ENCODE measurements at regions not wholly inside any gene's neighbourhood (a gene's known extent, or its start where the extent isn't known, plus 50 kb on each side); places are given as distances from the start of the nearest gene placed in this dataset.
"Not testable (repeated sequence)": the region's sequence is repeated elsewhere in the genome, so short reads cannot be mapped to it uniquely, and the experiment has no call there.

GRCh38 chr5:99348597-99348996, 419.8 kb upstream of the CHD1 start:
- no peak for DNase-seq (ENCODE audit: low read depth in 4 of 4, low spot score in 1 of 4)

DNA sequence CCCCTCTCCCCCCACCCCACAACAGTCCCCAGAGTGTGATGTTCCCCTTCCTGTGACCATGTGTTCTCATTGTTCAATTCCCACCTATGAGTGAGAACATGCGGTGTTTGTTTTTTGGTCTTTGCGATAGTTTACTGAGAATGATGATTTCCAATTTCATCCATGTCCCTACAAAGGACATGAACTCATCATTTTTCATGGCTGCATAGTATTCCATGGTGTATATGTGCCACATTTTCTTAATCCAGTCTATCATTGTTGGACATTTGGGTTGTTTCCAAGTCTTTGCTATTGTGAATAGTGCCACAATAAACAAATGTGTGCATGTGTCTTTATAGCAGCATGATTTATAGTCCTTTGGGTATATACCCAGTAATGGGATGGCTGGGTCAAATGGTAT, 411.0 kb upstream of the CHD1 start:
- DNase-seq (ENCODE audit: low read depth in 4 of 4, low spot score in 1 of 4): not testable (repeated sequence)

DNA sequence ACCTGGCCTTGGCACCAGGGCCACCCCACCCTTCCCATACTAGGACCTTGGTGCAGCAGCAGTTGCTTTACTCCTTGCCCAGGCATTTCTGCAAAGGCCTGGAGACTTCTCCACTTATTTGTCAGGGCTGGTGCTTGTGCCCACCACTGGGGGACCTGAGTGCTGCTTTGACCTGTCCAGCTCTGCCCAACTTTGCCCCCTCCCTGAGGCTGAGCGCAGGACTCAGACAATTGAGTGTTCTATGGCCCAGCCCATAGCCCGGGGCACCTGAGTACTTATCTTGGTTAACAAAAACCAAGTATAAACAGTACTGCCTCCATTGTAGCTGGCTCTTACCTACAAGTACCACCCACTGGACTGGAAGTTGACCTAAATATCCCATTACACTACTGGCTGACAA, 406.1 kb upstream of the CHD1 start:
- no peak for DNase-seq (ENCODE audit: low read depth in 4 of 4, low spot score in 1 of 4)

GRCh38 chr5:99331061-99331460, 402.3 kb upstream of the CHD1 start:
- no peak for DNase-seq (ENCODE audit: low read depth in 4 of 4, low spot score in 1 of 4)

DNA sequence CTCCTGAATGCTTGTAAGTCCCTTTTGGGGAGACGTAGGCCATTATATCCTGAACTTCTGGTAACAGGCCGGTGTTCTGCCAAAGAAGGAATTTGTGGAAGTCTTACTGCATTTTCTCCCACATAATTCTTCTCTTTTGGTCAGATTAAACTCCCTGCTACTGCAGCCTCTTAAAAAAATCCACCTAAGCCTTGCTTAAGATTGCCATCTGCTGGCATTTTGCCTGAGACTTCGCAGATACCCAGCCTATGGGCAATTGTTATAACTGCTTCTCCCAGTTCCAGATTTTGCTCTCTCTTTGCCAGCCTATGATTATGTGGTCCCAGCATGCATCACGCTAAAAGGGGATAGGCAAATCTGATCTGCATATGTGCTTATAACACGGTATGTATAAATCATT, 391.6 kb upstream of the CHD1 start:
- DNase-seq (ENCODE audit: low read depth in 4 of 4, low spot score in 1 of 4): no peak

DNA sequence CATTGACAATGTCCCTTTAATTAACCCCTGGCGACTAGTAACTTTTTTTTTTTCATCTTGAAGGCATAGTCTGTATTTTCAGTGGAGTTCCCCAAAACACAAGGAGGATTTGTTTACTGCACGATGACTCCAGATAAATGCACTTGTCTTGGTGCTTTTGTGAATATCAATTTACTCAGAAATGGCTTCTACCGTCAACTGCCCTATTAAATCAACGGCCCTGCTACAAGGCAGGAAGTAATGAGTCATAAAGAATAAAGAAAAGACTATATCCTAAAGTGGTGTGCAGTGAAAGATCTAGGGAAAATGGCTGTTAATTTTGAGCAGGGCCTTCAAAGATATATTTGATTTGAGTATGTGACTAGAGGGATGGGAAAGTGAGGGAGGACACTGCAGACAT, 388.3 kb upstream of the CHD1 start:
- DNase-seq (ENCODE audit: low read depth in 4 of 4, low spot score in 1 of 4): no peak

DNA sequence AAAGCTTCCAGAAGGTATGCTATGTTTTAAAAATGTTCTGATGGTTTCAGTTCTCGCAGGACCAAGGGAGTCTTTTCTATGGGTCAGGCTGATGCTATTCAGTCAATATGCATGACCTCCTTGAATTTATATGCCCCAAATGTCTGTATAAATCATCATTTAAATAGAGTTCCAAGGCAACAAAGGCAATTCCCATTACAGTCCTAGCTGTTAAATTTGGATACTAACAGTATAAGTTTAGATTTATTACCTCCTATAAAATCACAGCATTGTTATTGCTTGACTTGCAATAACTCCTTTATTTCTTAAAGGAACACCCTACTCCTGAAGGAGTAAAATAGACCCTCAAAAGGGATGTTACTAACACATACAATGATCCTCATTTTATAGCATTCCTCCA, 387.7 kb upstream of the CHD1 start:
- DNase-seq (ENCODE audit: low read depth in 4 of 4, low spot score in 1 of 4): no peak

GRCh38 chr5:99315413-99316183, 386.8 kb upstream of the CHD1 start:
- no peak for DNase-seq (ENCODE audit: low read depth in 4 of 4, low spot score in 1 of 4)

- DNase-seq (ENCODE audit: low read depth in 4 of 4, low spot score in 1 of 4): no peak
These were observed 385.9 kb upstream of the CHD1 start for GRCh38 chr5:99314721-99315120.

GRCh38 chr5:99308131-99308530, 379.3 kb upstream of the CHD1 start:
- no peak for DNase-seq (ENCODE audit: low read depth in 4 of 4, low spot score in 1 of 4)

GRCh38 chr5:99305045-99305580, 376.3 kb upstream of the CHD1 start:
- no peak for DNase-seq (ENCODE audit: low read depth in 4 of 4, low spot score in 1 of 4)

- no peak for DNase-seq (ENCODE audit: low read depth in 4 of 4, low spot score in 1 of 4)
These were observed 356.8 kb upstream of the CHD1 start for GRCh38 chr5:99285606-99286005.

DNA sequence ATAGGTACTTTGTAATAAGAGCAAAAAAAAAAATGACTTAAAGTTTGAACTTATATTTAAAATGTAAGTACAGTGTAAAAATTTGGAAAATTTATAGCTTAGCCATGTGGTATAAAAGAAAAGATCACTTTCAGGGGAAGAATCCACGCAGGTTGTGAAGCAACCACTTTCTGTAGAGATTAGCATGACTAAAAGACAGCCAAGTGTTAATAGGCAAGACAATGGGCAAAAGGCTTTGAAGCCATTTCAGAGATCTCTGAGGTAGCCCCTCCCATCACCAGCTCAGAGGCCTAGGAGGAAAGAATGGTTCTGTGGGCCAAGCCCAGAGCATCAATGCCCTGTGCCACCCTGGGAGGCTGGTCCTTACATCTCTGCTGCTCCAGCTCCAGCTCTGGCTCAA, 346.3 kb upstream of the CHD1 start:
- no peak for DNase-seq (ENCODE audit: low read depth in 4 of 4, low spot score in 1 of 4)

- DNase-seq (ENCODE audit: low read depth in 4 of 4, low spot score in 1 of 4): no peak
These were observed 343.8 kb upstream of the CHD1 start for GRCh38 chr5:99272576-99272975.

DNA sequence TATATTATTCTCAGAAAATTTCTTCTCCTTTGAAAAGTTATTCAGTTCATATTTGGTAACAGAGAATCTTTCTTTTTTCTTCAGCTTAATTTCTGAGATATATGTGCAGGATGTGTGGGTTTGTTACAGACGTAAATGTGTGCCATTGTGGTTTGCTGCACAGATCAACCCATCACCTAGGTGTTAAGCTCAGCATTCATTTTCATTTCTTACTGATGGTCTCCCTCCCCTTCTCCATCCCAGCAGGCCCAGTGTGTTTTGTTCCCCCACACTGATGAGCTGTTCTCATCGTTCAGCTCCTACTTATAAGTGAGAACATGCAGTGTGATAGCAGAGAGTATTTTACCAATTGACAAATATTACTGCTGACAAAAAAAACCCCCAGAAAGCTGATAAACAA, 330.0 kb upstream of the CHD1 start:
- no peak for DNase-seq (ENCODE audit: low read depth in 4 of 4, low spot score in 1 of 4)

DNA sequence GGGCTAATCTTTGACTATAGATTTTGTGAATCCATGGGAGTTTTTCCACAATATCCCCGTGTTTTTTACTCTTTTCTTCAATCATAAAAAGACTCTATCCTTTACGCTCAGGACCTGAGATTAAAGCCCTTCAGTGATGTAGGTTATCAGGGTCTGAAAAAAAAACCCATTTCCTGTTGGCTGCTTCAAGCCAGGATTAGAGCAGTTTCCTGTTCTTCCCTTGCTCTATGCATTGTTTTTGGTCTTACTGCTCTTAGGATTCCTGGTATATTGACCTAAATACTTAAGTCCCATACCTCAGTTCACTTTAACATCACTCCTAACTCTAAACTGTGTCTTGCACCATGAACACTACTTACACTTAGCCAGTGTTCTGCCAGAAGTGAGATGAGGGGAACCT, 319.3 kb upstream of the CHD1 start:
- DNase-seq (ENCODE audit: low read depth in 4 of 4, low spot score in 1 of 4): no peak

DNA sequence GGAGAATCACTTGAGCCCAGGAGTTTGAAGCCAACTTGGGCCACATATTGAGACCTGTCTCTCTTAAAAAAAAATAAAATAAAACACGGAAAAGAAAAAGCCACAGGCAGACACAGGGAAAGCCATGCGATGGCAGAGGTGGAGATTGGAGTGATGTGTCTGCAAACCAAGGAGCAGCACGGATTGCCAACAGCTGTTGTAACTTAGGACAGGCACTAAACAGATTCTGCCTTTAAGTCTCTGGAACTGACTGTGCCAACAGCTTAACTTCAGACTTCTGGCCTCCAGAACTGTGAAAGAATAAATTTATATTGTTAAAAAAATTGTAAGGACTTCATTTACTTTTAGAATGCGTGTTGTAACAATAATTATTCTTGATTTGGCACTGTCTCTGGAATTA, 318.5 kb upstream of the CHD1 start:
- no peak for DNase-seq (ENCODE audit: low read depth in 4 of 4, low spot score in 1 of 4)

GRCh38 chr5:99243111-99243510, 314.3 kb upstream of the CHD1 start:
- no peak for DNase-seq (ENCODE audit: low read depth in 4 of 4, low spot score in 1 of 4)

- DNase-seq (ENCODE audit: low read depth in 4 of 4, low spot score in 1 of 4): no peak
These were observed 311.1 kb upstream of the CHD1 start for GRCh38 chr5:99239826-99240360.

- no peak for DNase-seq (ENCODE audit: low read depth in 4 of 4, low spot score in 1 of 4)
These were observed 262.5 kb upstream of the CHD1 start for GRCh38 chr5:99191206-99191745.

DNA sequence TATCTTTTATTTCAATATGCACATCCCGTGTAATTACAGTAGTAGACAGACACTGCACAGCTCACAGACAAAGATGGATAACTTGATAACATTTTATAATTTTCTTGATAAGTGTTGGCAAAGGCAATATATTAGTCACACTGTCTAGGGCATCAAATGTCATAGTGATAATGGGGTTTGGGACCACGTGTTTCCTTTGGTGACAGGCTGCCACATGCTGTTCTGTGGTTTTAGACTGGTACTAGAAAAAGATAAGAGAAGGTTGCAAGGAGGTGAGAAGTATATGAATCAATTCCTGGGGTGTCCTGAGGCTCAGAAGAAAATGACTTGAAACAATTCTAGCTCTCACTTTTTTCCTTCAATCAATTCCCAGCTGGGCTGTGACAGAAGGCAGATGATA, 258.8 kb upstream of the CHD1 start:
- DNase-seq (ENCODE audit: low read depth in 4 of 4, low spot score in 1 of 4): no peak

- DNase-seq (ENCODE audit: low read depth in 4 of 4, low spot score in 1 of 4): no peak
These were observed 250.4 kb upstream of the CHD1 start for GRCh38 chr5:99179206-99179605.

DNA sequence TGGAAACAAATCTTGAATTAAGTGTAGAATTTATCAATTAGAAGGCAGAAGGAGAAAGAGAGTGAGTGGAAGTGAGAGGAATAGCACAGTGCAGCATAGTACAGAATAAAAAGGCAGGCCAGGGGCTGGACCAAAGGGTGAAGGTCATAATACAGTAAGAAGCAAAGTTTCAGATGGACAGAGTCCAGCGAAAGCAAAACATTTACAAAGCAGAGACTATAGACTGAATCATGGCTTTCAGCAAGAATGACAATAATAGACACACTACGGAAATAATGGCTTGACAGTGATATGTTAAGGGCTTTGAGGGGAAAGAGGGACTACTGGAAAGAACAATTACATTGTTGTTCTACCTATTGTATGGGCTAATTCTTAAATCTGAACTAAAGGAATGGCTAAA, 249.0 kb upstream of the CHD1 start:
- no peak for DNase-seq (ENCODE audit: low read depth in 4 of 4, low spot score in 1 of 4)

All from stimulated activated CD4-positive, alpha-beta T cell treated with anti-CD3 and anti-CD28 coated beads, Interleukin-1b, Interleukin-23, amount 100 ng/mL, for 24 hours (primary cell).